ENCODE measurements at regions not wholly inside any gene's neighbourhood (a gene's known extent, or its start where the extent isn't known, plus 50 kb on each side); places are given as distances from the start of the nearest gene placed in this dataset.
"Not testable (repeated sequence)": the region's sequence is repeated elsewhere in the genome, so short reads cannot be mapped to it uniquely, and the experiment has no call there.

DNA sequence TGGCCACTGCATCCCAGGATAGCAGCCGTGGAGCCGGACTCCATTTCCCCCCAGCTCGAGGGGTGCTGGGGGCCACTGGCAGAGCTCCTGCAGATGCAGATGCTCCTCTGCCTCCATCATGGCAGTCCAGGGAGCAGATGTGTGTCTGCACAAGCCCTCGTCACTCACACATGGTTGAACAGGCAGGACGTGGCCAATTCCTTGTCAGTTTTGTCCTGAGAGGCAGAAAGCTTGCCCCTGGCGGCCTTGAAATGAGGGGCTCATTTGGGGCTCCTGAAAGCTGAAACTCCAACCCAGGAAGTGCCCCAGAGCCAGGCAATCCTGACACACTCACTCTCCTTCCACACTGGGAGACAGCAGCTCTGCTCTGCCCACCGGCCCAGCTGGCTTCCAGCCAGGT lies 100.9 kb upstream of the C14orf180 start:
- no peak for DNase-seq

DNA sequence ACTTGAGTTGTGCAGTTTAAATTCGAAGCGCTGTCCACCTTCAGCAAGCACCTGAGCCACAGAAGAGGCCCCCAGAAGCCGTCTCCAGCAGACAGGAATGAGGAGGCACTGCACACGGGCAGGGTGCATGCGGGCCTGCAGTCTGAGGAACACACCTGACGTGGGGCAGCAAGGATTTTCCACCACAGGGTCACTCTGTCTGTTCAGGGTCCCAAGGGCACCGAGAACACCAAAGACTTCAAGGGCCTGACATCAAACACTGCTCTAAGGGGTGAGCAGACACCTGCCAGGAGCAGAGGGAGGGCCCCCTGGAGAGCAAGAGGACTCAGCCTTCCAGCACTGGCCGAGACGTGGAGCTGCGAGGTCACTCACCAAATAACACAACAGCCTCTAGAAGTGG lies 99.7 kb upstream of the C14orf180 start:
- DNase-seq = no peak

DNA sequence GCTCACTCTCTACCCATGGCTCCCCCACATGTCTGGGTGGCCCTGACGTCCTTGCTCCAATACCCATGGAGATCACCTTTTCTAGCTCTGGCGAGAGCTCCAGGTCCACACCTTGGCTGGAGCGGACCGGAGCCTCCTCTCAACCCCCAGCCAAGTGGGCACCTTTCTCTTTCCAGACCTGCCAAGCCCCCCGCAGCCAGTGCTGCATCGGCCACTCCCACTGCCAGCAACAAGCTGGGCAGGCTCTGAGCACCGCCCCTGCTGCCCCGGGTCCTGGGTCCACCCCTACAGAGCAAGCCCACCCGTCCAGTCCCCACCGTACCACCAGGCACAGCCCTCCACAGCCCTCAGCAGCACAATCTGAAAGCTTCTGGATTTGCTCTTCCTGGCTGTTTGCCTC lies 98.2 kb upstream of the C14orf180 start:
- DNase-seq = no peak

GRCh38 chr14:104482017-104482416 lies 97.5 kb upstream of the C14orf180 start:
- DNase-seq = not testable (repeated sequence)

GRCh38 chr14:104486222-104486923 lies 93.2 kb upstream of the C14orf180 start:
- DNase-seq = no peak

DNA sequence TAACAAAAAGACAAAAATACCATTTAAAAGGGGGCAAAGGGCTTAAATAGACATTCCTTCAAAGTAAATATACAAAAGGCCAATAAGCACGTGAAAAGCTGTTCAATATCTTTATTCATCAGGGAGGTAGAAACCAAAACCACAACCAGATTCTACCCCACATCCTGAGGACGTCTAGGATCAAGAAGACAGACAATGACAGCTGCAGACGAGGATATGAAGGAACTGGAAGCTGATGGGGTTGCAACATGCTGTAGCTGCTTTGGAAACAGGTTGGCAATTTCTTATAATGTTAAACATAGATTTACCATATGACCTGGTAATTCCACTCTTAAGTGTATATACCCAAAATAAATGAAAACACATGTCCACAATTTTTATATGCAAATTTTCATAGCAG lies 85.1 kb upstream of the C14orf180 start:
- no peak for DNase-seq

GRCh38 chr14:104496095-104496494 lies 83.5 kb upstream of the C14orf180 start:
- no peak for DNase-seq

DNA sequence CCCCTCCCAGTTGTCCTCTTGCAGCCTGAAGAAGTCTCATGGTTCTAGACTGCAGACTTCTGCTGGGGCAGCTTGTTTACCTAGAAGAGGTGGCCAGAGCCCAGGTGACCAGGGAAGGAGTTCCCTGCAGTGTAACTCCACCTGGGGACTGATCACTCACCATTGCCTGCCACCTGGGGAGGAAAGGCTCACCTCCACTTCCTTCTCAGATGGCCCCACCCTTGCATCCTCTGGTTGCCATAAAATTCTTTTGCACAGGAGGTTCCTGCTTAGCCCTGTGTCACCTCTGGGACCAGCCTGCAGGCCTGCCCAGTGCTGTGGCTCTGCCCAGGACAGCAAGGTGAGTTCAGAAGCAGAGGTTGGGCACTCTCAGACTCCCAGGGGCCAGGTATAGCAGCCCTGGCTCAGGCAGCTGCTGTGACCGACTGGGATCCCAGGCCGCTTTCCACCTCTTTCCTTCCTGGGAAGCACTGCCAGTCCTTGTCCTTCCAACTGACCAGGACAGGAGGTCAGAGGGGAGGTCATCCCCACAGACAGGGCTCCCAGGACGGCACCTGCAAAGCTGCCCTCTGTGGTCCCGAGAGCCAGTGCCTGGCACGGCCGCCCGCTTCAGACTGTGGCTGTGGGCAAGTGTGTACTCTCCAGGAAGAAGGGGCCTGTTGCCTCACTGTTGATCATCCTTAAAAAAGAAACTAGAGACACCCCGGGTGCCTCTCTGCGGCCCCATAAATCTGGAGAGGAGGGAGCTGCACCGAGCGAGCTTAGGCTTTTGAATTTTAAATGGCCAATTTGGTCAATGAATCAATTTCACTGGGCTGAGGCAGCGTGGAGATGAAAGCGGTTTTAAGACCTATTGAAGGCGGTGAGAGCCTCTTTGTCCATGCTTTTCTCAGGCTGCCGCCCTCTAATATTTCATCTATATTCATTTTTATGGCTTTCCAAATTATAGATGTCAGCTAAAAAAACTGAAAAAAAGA lies 79.5 kb upstream of the C14orf180 start:
- DNase-seq = no peak

- DNase-seq = no peak
These were observed 77.5 kb upstream of the C14orf180 start for GRCh38 chr14:104502060-104502459.

GRCh38 chr14:104503691-104504090 lies 75.9 kb upstream of the C14orf180 start:
- DNase-seq = no peak

GRCh38 chr14:104504172-104504735 lies 75.3 kb upstream of the C14orf180 start:
- DNase-seq = no peak

- no peak for DNase-seq
These were observed 74.2 kb upstream of the C14orf180 start for GRCh38 chr14:104505085-104506074.

DNA sequence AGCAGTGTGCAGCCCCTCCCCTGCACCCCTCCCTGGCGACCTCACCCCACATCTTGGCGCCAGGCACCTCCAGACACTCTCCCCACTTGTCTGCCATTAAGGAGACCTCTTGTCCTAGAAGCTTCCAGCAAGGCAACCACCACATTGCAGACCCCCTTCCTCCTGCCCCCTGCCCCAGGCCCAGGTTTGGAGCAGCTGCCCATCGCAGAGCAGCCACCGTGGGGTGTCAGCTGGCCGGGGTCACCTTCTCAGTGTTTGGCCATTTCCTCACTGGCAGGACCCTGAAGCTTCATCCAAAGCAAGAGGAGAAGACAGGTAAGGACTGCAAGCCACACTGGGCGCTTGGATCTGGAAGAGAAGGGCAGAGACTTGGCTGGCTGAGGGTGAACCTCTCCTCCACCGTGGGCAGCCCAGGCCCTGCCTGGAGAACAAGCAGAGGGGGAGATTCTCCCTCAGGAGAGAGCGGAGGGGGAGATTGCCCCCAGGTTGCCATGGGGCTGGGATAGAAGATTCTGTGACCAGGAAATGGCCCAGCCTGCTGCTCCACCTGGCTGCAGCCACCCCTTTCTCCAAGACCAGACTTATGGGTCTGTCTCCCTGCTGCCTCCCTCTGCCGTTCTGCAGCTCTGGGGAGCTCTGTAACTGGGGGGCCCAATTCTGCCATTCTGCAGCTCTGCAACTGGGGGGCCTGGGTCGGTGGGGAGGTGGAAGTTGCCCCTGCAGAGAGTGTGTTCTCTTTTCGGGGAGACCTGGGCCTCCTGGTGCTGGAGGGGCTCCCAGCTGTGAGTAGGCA lies 72.9 kb upstream of the C14orf180 start:
- no peak for DNase-seq

- no peak for DNase-seq
These were observed 72.1 kb upstream of the C14orf180 start for GRCh38 chr14:104507443-104507842.

- no peak for DNase-seq
These were observed 69.9 kb upstream of the C14orf180 start for GRCh38 chr14:104509673-104510072.

- DNase-seq = no peak
These were observed 69.3 kb upstream of the C14orf180 start for GRCh38 chr14:104510216-104510615.

DNA sequence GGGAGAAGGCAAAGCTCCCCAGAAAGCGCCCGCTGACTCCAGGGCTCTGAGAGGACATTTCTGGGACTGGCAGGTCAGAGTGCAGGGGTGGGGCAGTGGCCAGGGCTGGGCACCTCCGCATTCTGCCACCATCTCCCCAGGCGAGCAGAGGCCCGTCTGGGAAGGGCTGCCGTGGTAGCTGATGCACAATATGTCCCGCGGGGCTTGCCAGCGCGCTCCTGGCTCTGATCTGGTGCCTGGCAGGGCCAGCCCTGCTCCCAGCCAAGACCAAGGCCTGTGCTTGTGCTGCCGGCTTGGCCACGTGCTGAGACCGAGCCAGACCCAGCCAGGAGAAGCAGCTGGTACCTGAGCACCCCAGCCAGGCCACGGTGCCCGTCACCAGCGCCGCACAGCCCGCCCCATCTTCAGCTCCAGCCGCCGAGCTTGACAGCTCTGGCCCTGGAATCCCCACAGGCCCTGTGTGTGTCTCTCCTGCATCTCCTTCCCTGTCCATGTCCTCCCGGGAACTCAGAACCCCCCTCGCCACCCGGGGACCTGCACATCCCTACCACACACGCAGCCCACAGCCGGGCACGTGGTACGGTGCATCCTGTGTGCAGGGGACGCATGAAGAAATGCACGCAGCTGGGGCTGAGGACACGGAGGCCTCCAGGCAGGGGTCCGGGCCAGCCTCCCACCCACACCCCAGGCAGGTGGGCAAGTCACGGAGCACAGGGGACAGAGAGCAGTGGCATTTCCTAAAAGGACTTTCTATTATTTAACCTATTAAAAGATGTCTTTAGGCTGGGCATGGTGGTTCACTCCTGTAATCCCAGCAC lies 68.6 kb upstream of the C14orf180 start:
- DNase-seq = no peak

GRCh38 chr14:104512061-104512460 lies 67.5 kb upstream of the C14orf180 start:
- no peak for DNase-seq

DNA sequence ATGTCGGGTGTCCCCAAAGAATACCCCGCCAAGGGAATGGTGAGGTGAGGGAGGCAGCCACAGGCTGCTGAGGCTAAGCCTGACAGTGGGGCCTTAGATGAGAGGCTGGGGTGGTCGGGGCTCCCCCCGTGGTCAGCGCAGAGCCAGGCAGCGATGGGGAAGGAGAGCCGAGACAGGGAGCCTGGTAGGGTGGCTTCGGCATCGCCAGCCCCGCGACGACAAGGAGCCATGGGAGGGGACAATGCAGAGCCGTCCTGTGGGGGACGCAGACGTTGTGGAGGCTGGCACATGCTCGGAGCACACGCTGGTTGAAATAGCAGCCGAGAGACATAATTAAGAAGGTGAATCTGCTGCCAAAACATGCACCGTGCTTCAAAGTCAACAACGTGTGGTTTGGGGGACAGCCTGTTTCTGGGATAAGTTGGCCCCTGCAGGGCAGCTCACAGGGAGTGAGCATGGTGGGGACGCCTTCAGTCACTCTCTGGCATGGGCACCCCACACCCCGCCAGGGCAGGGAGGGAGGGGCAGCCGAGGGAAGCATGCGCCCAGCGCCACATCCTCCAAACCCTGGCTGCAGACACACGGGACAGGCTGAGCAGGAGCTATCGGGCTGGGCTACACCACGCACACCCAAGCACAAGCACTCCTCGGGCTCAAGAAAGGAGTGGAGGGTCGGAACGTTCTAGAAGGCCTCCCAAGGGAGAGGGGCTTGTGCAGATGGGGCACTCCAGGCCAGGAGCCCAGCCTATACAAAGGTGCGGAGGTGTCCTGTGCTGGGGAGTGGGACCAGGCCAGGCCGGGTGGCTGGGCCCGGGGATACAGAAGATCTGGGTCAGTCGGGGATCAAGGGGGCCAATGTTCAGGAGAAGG lies 66.6 kb upstream of the C14orf180 start:
- no peak for DNase-seq
